IgD-negative memory B cell (primary cell): ENCODE measurements at regions not wholly inside any gene's neighbourhood (a gene's known extent, or its start where the extent isn't known, plus 50 kb on each side); places are given as distances from the start of the nearest gene placed in this dataset.
A peak's percentile ranks its signal among the peaks of the same experiment; 100 is the strongest.

Source experiments
- H3K27ac Mint-ChIP-seq, 3 donors: one replicate each; pipeline ENCODE4 v1.8.0; 2020 to 2022; ENCODE audit warnings: mild to moderate bottlenecking in 3 of 3, mixed read lengths in 3 of 3, moderate library complexity in 1 of 3
- H3K27me3 Mint-ChIP-seq: one replicate; pipeline ENCODE4 v1.8.0; 2021; ENCODE audit warnings: mixed read lengths
- H3K36me3 Mint-ChIP-seq: one replicate; pipeline ENCODE4 v1.8.0; 2020; ENCODE audit warnings: mild to moderate bottlenecking, mixed read lengths
- H3K4me1 Mint-ChIP-seq, 3 donors: one replicate each; pipeline ENCODE4 v1.8.0; 2020 to 2022; ENCODE audit warnings: mixed read lengths in 3 of 3, mild to moderate bottlenecking in 1 of 3
- H3K4me3 Mint-ChIP-seq, 4 donors: one replicate each; pipeline ENCODE4 v1.8.0; 2020 to 2022; ENCODE audit warnings: mild to moderate bottlenecking in 4 of 4, mixed read lengths in 4 of 4, moderate library complexity in 3 of 4
- H3K9me3 Mint-ChIP-seq, 3 donors: one replicate each; pipeline ENCODE4 v1.8.0; 2020 to 2021; ENCODE audit warnings: mixed read lengths in 3 of 3, mild to moderate bottlenecking in 1 of 3

DNA sequence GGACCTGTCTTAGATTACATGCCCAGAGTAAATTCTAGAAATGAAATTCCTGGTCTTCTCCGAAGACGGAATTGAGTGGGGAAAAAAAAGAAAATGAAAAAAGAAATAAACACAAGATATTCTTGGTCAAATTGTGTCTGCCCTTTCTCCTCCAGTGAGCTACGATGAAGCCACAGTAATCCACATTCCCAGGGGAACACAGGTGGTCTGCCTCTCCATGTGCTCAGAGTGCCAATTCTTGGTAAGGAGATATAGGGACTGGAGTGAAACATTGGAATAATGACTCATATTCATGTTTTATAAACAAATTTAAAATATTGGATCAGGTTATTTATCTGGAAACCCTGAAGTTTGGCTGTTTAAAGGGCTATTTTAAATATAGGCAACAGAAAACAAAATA is 54.2 kb upstream of the MGST2 start:
- Mint-ChIP-seq H3K4me1 (peaks cover 5 to 6% (median 6%) of the 10 kb centered on the region in 3 donors), H3K27ac (no peak overlapping the region), H3K9me3 (no peaks in the 10 kb centered on the region), H3K27me3 (peaks cover 9% of the 10 kb centered on the region), H3K36me3 (peaks cover 4% of the 10 kb centered on the region), H3K4me3 (no peak overlapping the region)

DNA sequence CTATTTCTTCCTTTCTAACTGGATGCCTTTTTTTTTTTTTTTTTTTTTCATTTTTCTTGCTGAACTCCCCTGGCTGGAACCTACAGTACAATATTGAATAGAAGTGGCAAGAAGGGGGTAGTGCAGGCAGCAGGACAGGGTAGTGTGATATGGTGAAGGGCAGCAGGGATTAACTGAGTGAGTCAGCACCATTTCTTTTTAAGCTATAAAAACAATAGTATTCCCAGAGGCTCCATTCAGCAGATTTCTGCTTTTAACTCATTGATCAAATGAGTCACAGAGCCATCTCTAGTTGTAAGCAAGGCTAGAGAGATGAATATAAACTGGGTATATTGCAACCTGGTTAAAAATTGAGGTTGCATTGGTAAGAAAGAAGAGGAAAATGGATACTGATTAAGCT is 53.6 kb upstream of the SETD7 start:
- Mint-ChIP-seq H3K27ac (no peak overlapping the region), H3K27me3 (peaks cover 17% of the 10 kb centered on the region), H3K4me3 (no peak overlapping the region), H3K36me3 (peaks cover 4% of the 10 kb centered on the region), H3K9me3 (no peaks in the 10 kb centered on the region), H3K4me1 (peaks cover 6 to 9% (median 8%) of the 10 kb centered on the region in 3 donors)

DNA sequence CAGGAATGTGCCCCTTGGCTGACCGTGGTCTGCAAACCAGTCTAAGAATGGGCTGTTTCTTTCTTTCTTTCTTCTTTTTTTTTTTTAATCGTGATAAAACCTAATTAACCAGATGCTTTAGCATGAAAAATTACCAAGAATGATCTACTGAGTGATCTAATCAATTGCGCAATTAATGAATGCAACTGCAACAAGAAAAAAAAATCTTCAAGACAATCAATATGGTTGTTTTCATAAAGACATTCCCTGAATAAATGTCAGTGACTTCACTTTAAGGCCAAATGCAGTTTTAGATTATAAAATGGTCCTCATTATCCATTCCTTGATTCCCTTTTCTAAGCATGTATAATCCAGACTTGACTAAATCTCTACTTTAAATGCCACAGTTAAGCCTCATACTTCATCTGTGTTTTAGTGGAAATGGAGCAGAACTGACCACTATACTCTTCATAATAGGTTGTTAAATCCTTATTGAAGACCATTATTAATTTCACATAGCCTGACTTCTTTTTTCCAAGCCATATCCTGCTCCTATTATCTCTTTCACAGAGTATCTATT is 51.6 kb upstream of the SETD7 start:
- Mint-ChIP-seq H3K9me3 (no peaks in the 10 kb centered on the region), H3K4me3 (peak overlapping the region in 1 of 4 donors; percentile 10), H3K4me1 (peaks cover 6 to 9% (median 8%) of the 10 kb centered on the region in 3 donors), H3K27me3 (peaks cover 17% of the 10 kb centered on the region), H3K27ac (no peak overlapping the region), H3K36me3 (peaks cover 4% of the 10 kb centered on the region)

DNA sequence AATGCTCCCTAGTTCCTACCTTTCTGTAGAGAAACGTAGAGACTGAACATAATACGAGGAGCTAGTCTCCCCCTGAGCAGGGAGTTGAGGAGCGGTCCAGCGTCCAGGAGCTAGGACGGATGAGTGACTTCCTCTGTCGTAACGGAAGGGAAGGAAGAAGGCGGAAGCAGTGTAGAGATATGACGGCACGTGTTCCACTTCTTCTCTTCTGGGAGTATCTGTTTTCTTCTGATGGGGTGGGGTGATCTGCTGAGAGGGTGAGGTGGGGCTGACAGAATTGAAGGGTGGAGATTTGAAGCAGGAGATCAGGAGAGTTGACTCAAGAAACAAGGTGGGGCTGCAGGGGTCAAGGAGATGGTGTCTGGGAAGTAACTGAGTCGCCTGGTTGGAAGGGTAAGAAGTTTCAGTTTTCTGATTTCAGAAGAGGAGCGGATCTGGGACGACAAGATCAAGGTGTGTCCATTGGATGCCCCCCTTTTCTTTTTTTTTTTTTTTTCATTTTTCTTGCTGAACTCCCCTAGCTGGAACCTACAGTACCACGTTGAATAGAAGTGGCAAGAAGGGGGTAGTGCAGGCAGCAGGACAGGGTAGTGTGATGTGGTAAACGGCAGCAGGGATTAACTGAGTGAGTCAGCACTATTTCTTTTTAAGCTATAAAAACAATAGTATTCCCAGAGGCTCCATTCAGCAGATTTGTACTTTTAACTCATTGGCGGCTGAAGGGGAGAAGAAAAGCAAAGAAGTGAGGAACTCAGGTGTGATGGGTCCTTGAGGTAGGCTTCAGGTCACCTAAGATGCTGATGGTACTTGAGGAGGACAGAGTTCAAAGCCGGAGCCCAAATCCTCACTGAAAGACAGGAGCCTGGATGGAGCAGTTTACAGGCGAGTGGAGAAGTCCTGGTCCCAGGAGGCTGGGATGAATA is 50.8 kb upstream of the SETD7 start:
- Mint-ChIP-seq H3K27ac (no peak overlapping the region), H3K36me3 (peaks cover 4% of the 10 kb centered on the region), H3K4me3 (peak overlapping the region in 3 of 4 donors; percentile 72 to 90 (median 88)), H3K4me1 (peaks cover 6 to 9% (median 8%) of the 10 kb centered on the region in 3 donors), H3K9me3 (no peaks in the 10 kb centered on the region), H3K27me3 (peaks cover 17% of the 10 kb centered on the region)

DNA sequence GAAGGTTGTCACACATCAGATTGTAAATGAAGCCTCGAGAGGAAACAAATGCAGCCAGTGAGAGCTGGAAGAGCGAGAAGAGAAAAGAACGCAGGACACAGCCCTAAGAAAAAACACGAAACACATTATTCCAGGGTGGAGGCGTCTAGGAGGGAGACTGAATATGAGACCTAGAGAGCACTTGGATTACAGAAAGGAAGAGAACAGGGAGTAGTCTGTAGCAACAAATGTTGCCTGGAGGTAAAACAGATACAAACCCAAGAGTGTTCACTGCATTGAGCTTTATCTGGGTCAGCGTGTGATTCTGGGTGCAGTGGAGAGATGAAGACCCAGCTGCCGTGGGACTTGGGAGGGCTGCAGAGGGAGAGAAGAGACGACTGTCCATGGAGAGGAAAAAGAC is 50.1 kb upstream of the SETD7 start:
- Mint-ChIP-seq H3K27ac (no peak overlapping the region), H3K4me3 (peak overlapping the region in 2 of 4 donors; percentile 72 to 88), H3K9me3 (no peaks in the 10 kb centered on the region), H3K36me3 (peaks cover 4% of the 10 kb centered on the region), H3K27me3 (peaks cover 15% of the 10 kb centered on the region), H3K4me1 (peaks cover 6 to 9% (median 8%) of the 10 kb centered on the region in 3 donors)
